ENCODE measurements at regions not wholly inside any gene's neighbourhood (a gene's known extent, or its start where the extent isn't known, plus 50 kb on each side); places are given as distances from the start of the nearest gene placed in this dataset.

DNA sequence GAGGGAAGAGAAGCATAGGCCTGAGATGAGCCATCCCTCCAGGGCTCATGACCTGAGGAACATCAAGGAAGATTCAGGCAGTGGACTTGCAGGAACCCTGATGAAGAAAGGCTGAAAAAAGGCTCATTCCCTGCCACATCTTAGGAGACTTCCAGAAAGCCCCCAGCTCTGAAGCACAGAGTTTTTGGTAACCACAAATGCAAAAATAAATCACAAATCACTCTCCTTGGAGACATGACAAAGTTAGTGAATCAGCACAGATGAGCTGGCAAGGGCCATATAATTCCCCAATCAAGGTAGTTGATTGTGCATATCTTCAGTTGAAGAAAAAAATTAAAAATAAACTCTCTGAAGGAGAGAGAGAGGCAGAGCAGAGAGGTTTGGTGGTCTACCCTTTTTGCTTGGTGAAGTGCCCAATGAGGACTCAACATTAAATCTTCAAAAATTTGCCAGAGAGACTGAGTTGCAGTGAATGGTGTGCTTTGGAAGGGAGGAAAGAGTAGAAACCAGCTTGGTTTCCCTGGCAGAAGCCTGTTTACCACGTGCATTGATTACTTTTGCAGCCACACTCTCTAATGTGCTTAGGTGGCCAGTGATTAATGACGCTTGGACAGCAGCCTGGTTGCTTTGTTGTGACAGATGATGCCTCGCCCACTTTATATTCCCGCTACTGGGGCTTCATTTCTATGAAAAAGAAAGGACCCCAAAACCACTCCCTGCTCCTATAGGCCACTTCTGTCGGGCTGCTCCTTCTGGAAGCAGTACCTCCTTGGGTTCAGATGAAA lies 257.4 kb upstream of the SLC14A2 start:
- no peak for TF ChIP-seq POLR2A (IDR thresholded peaks at IDR 0.05)
- TF ChIP-seq, protein P1, sequence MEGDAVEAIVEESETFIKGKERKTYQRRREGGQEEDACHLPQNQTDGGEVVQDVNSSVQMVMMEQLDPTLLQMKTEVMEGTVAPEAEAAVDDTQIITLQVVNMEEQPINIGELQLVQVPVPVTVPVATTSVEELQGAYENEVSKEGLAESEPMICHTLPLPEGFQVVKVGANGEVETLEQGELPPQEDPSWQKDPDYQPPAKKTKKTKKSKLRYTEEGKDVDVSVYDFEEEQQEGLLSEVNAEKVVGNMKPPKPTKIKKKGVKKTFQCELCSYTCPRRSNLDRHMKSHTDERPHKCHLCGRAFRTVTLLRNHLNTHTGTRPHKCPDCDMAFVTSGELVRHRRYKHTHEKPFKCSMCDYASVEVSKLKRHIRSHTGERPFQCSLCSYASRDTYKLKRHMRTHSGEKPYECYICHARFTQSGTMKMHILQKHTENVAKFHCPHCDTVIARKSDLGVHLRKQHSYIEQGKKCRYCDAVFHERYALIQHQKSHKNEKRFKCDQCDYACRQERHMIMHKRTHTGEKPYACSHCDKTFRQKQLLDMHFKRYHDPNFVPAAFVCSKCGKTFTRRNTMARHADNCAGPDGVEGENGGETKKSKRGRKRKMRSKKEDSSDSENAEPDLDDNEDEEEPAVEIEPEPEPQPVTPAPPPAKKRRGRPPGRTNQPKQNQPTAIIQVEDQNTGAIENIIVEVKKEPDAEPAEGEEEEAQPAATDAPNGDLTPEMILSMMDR (IDR thresholded peaks at IDR 0.05 in 4 of 5, conservative IDR thresholded peaks at IDR 0.05 in 1 of 5) = no peak
